ENCODE measurements at regions not wholly inside any gene's neighbourhood (a gene's known extent, or its start where the extent isn't known, plus 50 kb on each side); places are given as distances from the start of the nearest gene placed in this dataset.
"Not testable (repeated sequence)": the region's sequence is repeated elsewhere in the genome, so short reads cannot be mapped to it uniquely, and the experiment has no call there.

DNA sequence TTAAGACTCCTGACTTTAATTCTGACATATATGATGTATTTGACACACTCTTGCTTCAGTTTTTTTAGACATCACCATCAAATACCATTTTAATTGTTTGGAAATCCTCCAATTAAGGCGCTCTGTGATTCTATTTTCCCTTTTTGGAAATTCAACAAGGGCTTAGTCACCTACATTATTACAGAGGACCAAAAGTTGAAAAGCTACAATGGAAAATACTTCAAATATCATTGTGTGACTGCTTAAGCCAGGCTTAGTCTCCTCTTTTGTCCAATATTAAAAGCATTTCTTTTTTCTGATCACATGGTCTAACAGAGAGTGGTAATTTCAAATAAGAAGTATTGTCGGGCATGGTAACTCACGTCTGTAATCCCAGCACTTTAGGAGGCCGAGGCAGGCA lies 160.3 kb downstream of the CEMIP2 start:
- H3K27ac ChIP-seq = no peak overlapping the region
- no peak for TF ChIP-seq ZFX (IDR thresholded peaks at IDR 0.05)
- TF ChIP-seq, protein P1, sequence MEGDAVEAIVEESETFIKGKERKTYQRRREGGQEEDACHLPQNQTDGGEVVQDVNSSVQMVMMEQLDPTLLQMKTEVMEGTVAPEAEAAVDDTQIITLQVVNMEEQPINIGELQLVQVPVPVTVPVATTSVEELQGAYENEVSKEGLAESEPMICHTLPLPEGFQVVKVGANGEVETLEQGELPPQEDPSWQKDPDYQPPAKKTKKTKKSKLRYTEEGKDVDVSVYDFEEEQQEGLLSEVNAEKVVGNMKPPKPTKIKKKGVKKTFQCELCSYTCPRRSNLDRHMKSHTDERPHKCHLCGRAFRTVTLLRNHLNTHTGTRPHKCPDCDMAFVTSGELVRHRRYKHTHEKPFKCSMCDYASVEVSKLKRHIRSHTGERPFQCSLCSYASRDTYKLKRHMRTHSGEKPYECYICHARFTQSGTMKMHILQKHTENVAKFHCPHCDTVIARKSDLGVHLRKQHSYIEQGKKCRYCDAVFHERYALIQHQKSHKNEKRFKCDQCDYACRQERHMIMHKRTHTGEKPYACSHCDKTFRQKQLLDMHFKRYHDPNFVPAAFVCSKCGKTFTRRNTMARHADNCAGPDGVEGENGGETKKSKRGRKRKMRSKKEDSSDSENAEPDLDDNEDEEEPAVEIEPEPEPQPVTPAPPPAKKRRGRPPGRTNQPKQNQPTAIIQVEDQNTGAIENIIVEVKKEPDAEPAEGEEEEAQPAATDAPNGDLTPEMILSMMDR (conservative IDR thresholded peaks at IDR 0.05) = no peak

DNA sequence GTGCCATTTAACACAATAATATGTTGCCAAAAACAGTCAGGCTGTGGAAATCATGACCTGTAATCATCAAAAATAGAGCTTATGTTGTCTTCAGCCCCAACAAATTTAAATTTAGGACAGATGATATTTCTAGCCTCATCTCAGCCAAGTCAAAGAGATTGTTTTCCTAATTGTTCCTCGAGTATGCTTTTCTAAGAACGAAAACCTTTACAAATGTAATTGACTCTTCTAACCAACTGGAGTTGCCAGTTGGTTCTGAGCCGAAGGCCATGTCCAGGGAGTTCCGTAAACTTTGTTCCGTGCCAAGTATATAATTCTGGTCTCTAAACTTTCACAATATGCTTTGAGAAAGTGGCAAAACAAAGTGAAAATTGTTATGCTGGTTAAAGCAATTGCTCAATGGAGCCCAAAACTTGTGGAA lies 160.8 kb downstream of the CEMIP2 start:
- no peak overlapping the region for H3K27ac ChIP-seq
- TF ChIP-seq, protein P1 (conservative IDR thresholded peaks at IDR 0.05) = no peak
- no peak for TF ChIP-seq ZFX (IDR thresholded peaks at IDR 0.05)

DNA sequence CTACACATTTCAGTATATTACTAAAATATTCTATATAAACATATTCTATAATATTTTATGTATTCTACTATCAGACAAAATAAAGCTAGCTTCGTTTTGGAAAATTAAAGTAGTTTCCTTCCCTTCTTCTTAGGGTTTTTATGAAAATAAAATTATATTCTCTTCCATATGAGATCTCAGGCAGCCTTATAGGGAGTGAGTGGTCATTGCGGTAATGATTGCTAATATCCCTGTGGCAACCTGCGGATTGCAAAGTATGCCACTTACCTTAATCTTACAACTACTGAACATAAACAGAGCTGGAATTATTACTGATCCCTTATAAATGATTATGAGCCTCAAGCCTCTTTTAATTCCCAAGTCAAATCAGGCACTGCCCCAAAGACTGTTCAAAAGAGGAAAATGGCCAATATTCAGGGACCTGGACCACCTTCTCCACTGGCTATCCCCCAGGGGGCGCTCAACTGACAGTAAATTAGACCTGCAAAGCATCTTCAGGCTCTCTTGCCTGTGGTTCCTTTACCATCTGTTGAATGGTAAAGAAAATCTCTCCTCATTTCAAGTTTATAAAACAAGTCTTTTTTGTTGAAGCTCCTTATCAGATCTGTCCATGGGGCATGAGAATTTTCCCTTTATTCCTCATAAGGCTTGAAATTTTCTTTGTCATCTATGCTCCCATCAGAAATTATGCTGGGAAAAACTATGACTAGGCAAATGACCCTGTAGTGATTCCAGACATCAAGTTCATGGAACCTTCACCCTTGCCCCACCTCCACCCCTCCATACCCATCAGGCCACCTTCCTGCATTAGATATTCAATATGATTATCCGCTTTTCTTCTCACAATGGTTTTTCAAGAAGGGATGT lies 163.9 kb downstream of the CEMIP2 start:
- TF ChIP-seq, protein P1 (conservative IDR thresholded peaks at IDR 0.05) = peak; percentile 87
- no peak for TF ChIP-seq ZFX (IDR thresholded peaks at IDR 0.05)
- H3K27ac ChIP-seq = no peak overlapping the region

DNA sequence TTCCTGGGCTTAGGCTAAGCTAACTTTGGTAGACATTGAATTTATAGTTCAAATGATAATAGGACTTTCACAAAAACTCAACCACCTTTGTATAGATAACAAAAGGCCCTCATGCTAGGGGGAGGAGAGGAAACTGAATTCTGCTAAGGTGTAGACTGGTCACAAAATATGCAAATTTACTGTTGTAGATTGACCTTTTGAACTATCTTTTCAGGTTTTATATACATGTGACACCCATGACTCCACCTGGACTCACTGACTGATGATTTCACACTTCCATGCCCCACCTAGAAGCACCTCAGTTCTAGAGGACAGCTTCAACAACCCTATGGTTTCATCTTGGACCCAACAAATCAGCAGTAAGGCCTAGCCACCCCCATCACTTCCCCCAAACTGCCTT lies 165.7 kb downstream of the CEMIP2 start:
- TF ChIP-seq, protein P1 (conservative IDR thresholded peaks at IDR 0.05) = no peak
- no peak for TF ChIP-seq ZFX (IDR thresholded peaks at IDR 0.05)
- no peak overlapping the region for H3K27ac ChIP-seq

DNA sequence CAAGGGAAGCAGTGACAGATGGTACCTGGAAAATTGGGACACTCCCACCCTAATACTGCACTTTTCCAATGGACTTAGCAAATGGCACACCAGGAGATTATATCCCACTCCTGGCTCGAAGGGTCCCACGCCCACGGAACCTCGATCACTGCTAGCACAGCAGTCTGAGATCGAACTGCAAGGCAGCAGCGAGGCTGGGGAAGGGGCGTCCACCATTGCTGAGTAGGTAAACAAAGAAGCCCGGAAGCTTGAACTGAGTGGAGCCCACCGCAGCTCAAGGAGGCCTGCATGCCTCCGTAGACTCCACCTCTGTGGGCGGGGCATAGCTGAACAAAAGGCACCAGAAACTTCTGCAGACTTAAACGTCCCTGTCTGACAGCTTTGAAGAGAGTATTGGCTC lies 172.6 kb downstream of the CEMIP2 start:
- H3K27ac ChIP-seq = not testable (repeated sequence)

DNA sequence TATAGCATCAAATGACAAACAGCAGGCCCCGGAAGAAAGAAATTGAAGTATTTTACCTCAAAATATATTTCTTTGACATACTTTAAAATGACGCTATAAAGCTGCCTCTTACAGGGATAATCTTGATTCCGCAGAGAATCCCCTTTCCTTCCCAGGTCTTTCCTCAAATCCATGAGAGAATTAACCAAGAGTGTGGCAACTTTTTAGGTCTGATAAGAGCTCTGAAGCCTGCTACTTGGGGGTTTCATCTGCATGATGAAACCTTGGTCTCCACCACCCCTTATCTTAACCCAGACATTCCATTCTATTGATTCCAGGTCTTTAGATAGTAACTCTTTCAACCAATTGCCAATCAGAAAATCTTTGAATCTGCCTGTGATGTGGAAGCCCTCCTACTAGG lies 173.8 kb downstream of the CEMIP2 start:
- TF ChIP-seq, protein P1 (conservative IDR thresholded peaks at IDR 0.05) = no peak
- TF ChIP-seq ZFX (IDR thresholded peaks at IDR 0.05) = no peak
- H3K27ac ChIP-seq = no peak overlapping the region

DNA sequence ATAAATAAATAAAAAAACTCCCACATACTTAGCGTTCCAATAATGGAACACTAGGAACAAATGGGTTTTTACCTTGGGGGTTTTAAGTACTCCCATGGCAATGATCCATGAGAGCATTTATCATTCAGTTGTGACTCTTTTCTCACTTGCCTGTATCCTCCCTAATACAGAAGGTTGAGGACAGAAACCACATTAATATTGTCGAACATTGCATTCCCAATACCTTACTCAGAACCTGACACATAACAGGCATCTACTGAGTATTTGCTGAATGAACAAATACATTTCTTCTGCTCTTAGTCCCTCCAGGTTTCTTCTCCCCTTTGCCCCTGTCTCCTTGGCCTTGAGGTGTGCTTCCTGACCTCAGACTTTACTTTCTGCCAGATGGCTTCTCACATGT lies 175.9 kb downstream of the CEMIP2 start:
- H3K27ac ChIP-seq = no peak overlapping the region
- TF ChIP-seq, protein P1 (conservative IDR thresholded peaks at IDR 0.05) = no peak
- TF ChIP-seq ZFX (IDR thresholded peaks at IDR 0.05) = no peak

DNA sequence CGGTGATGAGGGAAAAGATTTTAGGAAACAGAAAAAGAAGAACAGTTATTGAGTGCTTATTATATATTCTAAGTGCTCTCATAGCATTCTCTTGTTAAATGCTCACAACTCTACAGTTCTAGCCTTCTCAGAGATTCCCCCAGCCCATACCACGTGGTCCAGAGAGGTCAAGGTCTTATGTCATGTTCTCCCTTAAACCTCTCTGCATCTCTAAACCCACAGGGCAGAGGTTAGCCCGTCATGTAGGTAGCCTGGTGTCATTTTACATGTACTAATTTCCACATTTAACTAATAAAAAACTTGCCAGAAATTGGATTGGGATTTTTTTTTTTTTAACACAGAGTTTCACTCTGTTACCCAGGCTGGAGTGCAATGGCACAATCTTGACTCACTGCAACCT lies 178.0 kb downstream of the CEMIP2 start:
- H3K27ac ChIP-seq = no peak overlapping the region
- no peak for TF ChIP-seq ZFX (IDR thresholded peaks at IDR 0.05)
- TF ChIP-seq, protein P1 (conservative IDR thresholded peaks at IDR 0.05) = no peak
